HL-60 (cell line): ENCODE measurements at regions not wholly inside any gene's neighbourhood (a gene's known extent, or its start where the extent isn't known, plus 50 kb on each side); places are given as distances from the start of the nearest gene placed in this dataset.

Experiments
- DNase-seq, 2 experiments: peaks; one replicate each; pipeline ENCODE4 v3.0.0-alpha.2; 2010 to 2020; ENCODE audit warnings: low read depth in 1 of 2, low spot score in 1 of 2
- H3K27ac ChIP-seq: fragments of 250-450 bp; sonication (Bioruptor Pico); replicated peaks from 2 replicates; pipeline ENCODE4 v1.5.1; 2020; ENCODE audit warnings: mild to moderate bottlenecking, moderate library complexity
- H3K27me3 ChIP-seq: fragments of 250-450 bp; sonication (Bioruptor Pico); 2 replicates; pipeline ENCODE4 v1.5.1; 2021; ENCODE audit warnings: mild to moderate bottlenecking, moderate library complexity; ENCODE audit not compliant: insufficient read depth, poor library complexity, severe bottlenecking
- H3K4me3 ChIP-seq: replicated peaks from 2 replicates; pipeline ENCODE4 v1.5.1; 2011; ENCODE audit warnings: mild to moderate bottlenecking, control low read depth, low read length; ENCODE audit not compliant: insufficient read depth
- GABPA ChIP-seq: IDR thresholded peaks from 2 replicates; pipeline ENCODE4 v1.6.1; 2012; ENCODE audit warnings: low read depth
- POLR2AphosphoS5 ChIP-seq: IDR thresholded peaks from 2 replicates; pipeline ENCODE4 v1.6.1; 2012; ENCODE audit warnings: low read depth
- SPI1 ChIP-seq: IDR thresholded peaks from 2 replicates; pipeline ENCODE4 v1.6.1; 2012; ENCODE audit warnings: low read depth, mild to moderate bottlenecking, borderline replicate concordance
- TF ChIP-seq, protein P1 (sequence below): IDR thresholded peaks from one replicate; pipeline ENCODE4 v1.5.1; 2011; ENCODE audit warnings: low read length, control low read depth, inconsistent platforms; ENCODE audit not compliant: insufficient read depth
- TF ChIP-seq, protein P2 (sequence below): IDR thresholded peaks from 2 replicates; pipeline ENCODE4 v1.6.1; 2012; ENCODE audit warnings: low read depth; ENCODE audit not compliant: insufficient replicate concordance

DNA sequence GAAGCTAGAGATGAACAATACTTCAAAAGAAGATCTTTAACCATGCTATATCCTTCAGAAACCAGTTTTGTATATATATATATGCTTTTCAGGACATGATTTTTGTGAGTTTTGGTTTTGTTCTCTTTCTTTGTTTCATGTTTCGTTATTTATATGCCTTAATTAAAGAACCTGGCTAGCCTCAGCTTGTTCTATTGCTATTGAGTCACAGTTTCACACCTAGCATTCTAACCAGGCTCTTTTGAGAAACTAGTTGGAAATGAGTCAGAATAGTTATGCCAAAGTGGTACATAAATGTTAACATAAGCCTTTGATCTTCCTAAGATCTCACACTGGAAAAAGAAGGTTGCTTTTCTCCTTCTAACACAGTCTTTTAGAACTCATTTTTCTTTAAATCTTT, 1925.2 kb downstream of the OLFM4 start:
- no peak for DNase-seq
- H3K27ac ChIP-seq, result no peak overlapping the region
- H3K4me3 ChIP-seq, result no peak overlapping the region
- TF ChIP-seq GABPA, result no peak
- TF ChIP-seq, protein P1, sequence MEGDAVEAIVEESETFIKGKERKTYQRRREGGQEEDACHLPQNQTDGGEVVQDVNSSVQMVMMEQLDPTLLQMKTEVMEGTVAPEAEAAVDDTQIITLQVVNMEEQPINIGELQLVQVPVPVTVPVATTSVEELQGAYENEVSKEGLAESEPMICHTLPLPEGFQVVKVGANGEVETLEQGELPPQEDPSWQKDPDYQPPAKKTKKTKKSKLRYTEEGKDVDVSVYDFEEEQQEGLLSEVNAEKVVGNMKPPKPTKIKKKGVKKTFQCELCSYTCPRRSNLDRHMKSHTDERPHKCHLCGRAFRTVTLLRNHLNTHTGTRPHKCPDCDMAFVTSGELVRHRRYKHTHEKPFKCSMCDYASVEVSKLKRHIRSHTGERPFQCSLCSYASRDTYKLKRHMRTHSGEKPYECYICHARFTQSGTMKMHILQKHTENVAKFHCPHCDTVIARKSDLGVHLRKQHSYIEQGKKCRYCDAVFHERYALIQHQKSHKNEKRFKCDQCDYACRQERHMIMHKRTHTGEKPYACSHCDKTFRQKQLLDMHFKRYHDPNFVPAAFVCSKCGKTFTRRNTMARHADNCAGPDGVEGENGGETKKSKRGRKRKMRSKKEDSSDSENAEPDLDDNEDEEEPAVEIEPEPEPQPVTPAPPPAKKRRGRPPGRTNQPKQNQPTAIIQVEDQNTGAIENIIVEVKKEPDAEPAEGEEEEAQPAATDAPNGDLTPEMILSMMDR, result no peak
- TF ChIP-seq POLR2AphosphoS5, result no peak
- no peak for TF ChIP-seq SPI1
- TF ChIP-seq, protein P2, sequence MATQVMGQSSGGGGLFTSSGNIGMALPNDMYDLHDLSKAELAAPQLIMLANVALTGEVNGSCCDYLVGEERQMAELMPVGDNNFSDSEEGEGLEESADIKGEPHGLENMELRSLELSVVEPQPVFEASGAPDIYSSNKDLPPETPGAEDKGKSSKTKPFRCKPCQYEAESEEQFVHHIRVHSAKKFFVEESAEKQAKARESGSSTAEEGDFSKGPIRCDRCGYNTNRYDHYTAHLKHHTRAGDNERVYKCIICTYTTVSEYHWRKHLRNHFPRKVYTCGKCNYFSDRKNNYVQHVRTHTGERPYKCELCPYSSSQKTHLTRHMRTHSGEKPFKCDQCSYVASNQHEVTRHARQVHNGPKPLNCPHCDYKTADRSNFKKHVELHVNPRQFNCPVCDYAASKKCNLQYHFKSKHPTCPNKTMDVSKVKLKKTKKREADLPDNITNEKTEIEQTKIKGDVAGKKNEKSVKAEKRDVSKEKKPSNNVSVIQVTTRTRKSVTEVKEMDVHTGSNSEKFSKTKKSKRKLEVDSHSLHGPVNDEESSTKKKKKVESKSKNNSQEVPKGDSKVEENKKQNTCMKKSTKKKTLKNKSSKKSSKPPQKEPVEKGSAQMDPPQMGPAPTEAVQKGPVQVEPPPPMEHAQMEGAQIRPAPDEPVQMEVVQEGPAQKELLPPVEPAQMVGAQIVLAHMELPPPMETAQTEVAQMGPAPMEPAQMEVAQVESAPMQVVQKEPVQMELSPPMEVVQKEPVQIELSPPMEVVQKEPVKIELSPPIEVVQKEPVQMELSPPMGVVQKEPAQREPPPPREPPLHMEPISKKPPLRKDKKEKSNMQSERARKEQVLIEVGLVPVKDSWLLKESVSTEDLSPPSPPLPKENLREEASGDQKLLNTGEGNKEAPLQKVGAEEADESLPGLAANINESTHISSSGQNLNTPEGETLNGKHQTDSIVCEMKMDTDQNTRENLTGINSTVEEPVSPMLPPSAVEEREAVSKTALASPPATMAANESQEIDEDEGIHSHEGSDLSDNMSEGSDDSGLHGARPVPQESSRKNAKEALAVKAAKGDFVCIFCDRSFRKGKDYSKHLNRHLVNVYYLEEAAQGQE, result no peak
- no peaks in the 10 kb centered on the region for H3K27me3 ChIP-seq

DNA sequence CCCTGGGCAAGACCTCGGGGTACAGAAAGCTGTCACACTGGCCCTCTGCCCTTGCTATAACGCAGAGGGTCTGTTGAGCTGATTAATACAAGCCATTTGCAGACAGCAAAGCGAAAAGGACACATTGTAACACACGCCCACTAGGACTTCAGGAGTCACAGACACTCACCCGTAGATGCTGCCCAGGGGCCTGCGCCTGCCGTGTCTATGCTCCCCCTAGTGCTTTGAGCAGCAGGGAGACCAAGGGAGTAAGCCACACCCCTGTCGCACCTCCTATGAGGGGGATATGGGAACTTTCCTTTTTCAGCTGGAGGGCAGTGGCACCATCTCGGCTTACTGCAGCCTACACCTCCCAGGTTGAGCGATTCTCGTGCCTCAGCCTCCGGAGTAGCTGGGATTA, 1930.2 kb downstream of the OLFM4 start:
- TF ChIP-seq POLR2AphosphoS5 (no peak), SPI1 (no peak), GABPA (no peak)
- TF ChIP-seq, protein P1, result no peak
- TF ChIP-seq, protein P2, result no peak
- H3K27me3 ChIP-seq, result no peaks in the 10 kb centered on the region
- H3K4me3 ChIP-seq, result no peak overlapping the region
- H3K27ac ChIP-seq, result no peak overlapping the region
- no peak for DNase-seq

DNA sequence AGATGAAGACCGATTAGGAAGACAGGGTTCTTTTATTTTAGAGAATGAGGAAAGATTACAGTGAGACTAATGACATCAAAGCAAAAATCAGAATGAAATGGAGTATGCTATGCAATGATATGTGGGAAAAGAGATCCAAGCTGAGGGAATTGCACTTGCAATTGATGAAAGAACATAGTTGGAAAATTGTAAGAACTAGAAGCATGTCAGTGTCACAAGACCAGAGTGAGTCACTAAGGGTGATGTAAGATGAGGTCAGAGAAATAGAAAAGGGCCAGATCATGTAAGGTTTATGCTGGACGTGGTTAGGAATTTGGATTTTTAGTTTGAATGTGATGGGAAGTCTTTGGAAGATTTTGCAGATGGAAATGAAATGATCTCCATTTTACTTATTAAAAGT, 1937.3 kb downstream of the OLFM4 start:
- Histone ChIP-seq H3K27ac (no peak overlapping the region), H3K27me3 (no peaks in the 10 kb centered on the region), H3K4me3 (no peak overlapping the region)
- TF ChIP-seq POLR2AphosphoS5, result no peak
- TF ChIP-seq SPI1, result no peak
- TF ChIP-seq, protein P1, result no peak
- TF ChIP-seq GABPA, result no peak
- TF ChIP-seq, protein P2, result no peak
- DNase-seq, result no peak
